GM12878 (cell line): ENCODE measurements at regions not wholly inside any gene's neighbourhood (a gene's known extent, or its start where the extent isn't known, plus 50 kb on each side); places are given as distances from the start of the nearest gene placed in this dataset.
"Not testable (repeated sequence)": the region's sequence is repeated elsewhere in the genome, so short reads cannot be mapped to it uniquely, and the experiment has no call there.

Source experiments
- CHD2 ChIP-seq: IDR thresholded peaks from 2 replicates; pipeline ENCODE4 v1.6.1; 2011; ENCODE audit warnings: low read depth, low read length, improper control_type of control experiment, borderline replicate concordance
- NFYA ChIP-seq: IDR thresholded peaks from 2 replicates; pipeline ENCODE4 v1.6.1; 2011; ENCODE audit warnings: low read depth, mild to moderate bottlenecking, low read length, improper control_type of control experiment, borderline replicate concordance
- NFYB ChIP-seq: IDR thresholded peaks from 2 replicates; pipeline ENCODE4 v1.6.1; 2011; ENCODE audit warnings: low read depth, mild to moderate bottlenecking, low read length, improper control_type of control experiment, moderate library complexity; ENCODE audit not compliant: insufficient read depth
- POLR2A ChIP-seq: IDR thresholded peaks from 2 replicates; pipeline ENCODE4 v1.6.1; 2011; ENCODE audit warnings: low read depth, mild to moderate bottlenecking, low read length
- POLR2AphosphoS2 ChIP-seq: IDR thresholded peaks from 2 replicates; pipeline ENCODE4 v1.6.1; 2011; ENCODE audit warnings: low read depth, mild to moderate bottlenecking, low read length, improper control_type of control experiment, moderate library complexity
- RCOR1 ChIP-seq: conservative IDR thresholded peaks from 2 replicates; pipeline ENCODE4 v1.6.1; 2012; ENCODE audit warnings: low read depth, low read length, improper control_type of control experiment
- SIN3A ChIP-seq: IDR thresholded peaks from 2 replicates; pipeline ENCODE4 v1.6.1; 2012; ENCODE audit warnings: low read depth, low read length, improper control_type of control experiment
- TAF1 ChIP-seq: IDR thresholded peaks from 2 replicates; pipeline ENCODE4 v1.6.1; 2011; ENCODE audit warnings: mild to moderate bottlenecking, low read depth, low read length, borderline replicate concordance
- TCF3 ChIP-seq: IDR thresholded peaks from 2 replicates; pipeline ENCODE4 v1.6.1; 2012; ENCODE audit warnings: low read depth, mild to moderate bottlenecking, low read length, borderline replicate concordance; ENCODE audit not compliant: insufficient read depth
- TF ChIP-seq, protein P1 (sequence below): fragments of 450-650 bp; IDR thresholded peaks from 2 replicates; pipeline ENCODE4 v1.6.1; 2017; ENCODE audit warnings: mild to moderate bottlenecking, low read depth, inconsistent platforms; ENCODE audit not compliant: poor library complexity, severe bottlenecking
- TF ChIP-seq, protein P2 (sequence below), 3 experiments: IDR thresholded peaks in 2 of 3; conservative IDR thresholded peaks in 1 of 3; 2 replicates each; pipeline ENCODE4 v1.5.1; 2011; ENCODE audit warnings: low read depth in 3 of 3, low read length in 3 of 3, mild to moderate bottlenecking in 3 of 3, control low read depth in 2 of 3, moderate library complexity in 2 of 3, inconsistent platforms in 1 of 3, mixed read lengths in 1 of 3; ENCODE audit not compliant: control insufficient read depth in 2 of 3, insufficient read depth in 1 of 3; ENCODE audit errors: extremely low read depth in 1 of 3

DNA sequence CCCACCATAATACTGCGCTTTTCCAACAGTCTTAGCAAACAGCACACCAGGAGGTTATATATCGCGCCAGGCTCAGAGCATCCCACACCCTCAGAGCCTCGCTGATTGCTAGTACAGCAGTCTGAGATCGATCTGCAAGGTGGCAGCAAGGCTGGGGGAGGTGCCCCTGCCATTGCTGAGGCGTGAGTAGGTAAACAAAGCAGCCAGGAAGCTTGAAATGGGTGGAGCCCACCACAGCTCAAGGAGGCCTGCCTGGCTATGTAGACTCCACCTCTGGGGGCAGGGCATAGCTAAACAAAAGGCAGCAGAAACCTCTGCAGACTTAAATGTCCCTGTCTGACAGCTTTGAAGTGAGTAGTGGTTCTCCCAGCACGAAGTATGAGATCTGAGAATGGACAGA, 211.5 kb downstream of the HTR1B start:
- not testable (repeated sequence) for TF ChIP-seq CHD2, NFYB, TAF1, RCOR1, TCF3, NFYA, POLR2AphosphoS2, POLR2A, SIN3A
- TF ChIP-seq, protein P1, sequence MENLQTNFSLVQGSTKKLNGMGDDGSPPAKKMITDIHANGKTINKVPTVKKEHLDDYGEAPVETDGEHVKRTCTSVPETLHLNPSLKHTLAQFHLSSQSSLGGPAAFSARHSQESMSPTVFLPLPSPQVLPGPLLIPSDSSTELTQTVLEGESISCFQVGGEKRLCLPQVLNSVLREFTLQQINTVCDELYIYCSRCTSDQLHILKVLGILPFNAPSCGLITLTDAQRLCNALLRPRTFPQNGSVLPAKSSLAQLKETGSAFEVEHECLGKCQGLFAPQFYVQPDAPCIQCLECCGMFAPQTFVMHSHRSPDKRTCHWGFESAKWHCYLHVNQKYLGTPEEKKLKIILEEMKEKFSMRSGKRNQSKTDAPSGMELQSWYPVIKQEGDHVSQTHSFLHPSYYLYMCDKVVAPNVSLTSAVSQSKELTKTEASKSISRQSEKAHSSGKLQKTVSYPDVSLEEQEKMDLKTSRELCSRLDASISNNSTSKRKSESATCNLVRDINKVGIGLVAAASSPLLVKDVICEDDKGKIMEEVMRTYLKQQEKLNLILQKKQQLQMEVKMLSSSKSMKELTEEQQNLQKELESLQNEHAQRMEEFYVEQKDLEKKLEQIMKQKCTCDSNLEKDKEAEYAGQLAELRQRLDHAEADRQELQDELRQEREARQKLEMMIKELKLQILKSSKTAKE: not testable (repeated sequence)
- TF ChIP-seq, protein P2, sequence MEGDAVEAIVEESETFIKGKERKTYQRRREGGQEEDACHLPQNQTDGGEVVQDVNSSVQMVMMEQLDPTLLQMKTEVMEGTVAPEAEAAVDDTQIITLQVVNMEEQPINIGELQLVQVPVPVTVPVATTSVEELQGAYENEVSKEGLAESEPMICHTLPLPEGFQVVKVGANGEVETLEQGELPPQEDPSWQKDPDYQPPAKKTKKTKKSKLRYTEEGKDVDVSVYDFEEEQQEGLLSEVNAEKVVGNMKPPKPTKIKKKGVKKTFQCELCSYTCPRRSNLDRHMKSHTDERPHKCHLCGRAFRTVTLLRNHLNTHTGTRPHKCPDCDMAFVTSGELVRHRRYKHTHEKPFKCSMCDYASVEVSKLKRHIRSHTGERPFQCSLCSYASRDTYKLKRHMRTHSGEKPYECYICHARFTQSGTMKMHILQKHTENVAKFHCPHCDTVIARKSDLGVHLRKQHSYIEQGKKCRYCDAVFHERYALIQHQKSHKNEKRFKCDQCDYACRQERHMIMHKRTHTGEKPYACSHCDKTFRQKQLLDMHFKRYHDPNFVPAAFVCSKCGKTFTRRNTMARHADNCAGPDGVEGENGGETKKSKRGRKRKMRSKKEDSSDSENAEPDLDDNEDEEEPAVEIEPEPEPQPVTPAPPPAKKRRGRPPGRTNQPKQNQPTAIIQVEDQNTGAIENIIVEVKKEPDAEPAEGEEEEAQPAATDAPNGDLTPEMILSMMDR (IDR thresholded peaks at IDR 0.05 in 2 of 3, conservative IDR thresholded peaks at IDR 0.05 in 1 of 3; ENCODE audit: control insufficient read depth in 2 of 3, extremely low read depth in 1 of 3, insufficient read depth in 1 of 3, low read depth in 3 of 3, low read length in 3 of 3): not testable (repeated sequence)
